ENCODE measurements at regions not wholly inside any gene's neighbourhood (a gene's known extent, or its start where the extent isn't known, plus 50 kb on each side); places are given as distances from the start of the nearest gene placed in this dataset.
"Not testable (repeated sequence)": the region's sequence is repeated elsewhere in the genome, so short reads cannot be mapped to it uniquely, and the experiment has no call there.

GRCh38 chr7:101728873-101729240, 88.6 kb upstream of the CUX1 start:
- not testable (repeated sequence) for H3K4me2 ChIP-seq (ENCODE audit: low read length, poor library complexity, severe bottlenecking); H3K23ac ChIP-seq (ENCODE audit: low read length in 2 of 2); H3K79me1 ChIP-seq (replicated peaks; ENCODE audit: low read length, poor library complexity, severe bottlenecking); H3K14ac ChIP-seq (ENCODE audit: low read length in 2 of 2); H4K91ac ChIP-seq (ENCODE audit: low read length); H2AK5ac ChIP-seq (ENCODE audit: low read length, severe bottlenecking); H2BK15ac ChIP-seq (ENCODE audit: low read depth, poor library complexity, severe bottlenecking); H2BK12ac ChIP-seq (ENCODE audit: low read length in 2 of 2); H3K27ac ChIP-seq (ENCODE audit: low read length, poor library complexity, severe bottlenecking); H3K4me3 ChIP-seq (ENCODE audit: insufficient read depth in 1 of 2, low read depth in 1 of 2, low read length in 2 of 2); H2AFZ ChIP-seq (ENCODE audit: low read depth, low read length); H3K4ac ChIP-seq (ENCODE audit: low read depth in 1 of 2, low read length in 2 of 2); H2BK120ac ChIP-seq (ENCODE audit: low read depth, low read length); H3K9me3 ChIP-seq (ENCODE audit: control insufficient read depth, low read length); H3K9ac ChIP-seq (ENCODE audit: low read length); H4K8ac ChIP-seq (ENCODE audit: low read length); H3K18ac ChIP-seq (ENCODE audit: low read depth in 1 of 2, low read length in 2 of 2); H3K36me3 ChIP-seq (ENCODE audit: control insufficient read depth in 1 of 2, insufficient read depth in 2 of 2, low read depth in 1 of 2, low read length in 2 of 2); H2BK5ac ChIP-seq (ENCODE audit: low read depth, low read length, poor library complexity, severe bottlenecking)
- Histone ChIP-seq H3K27me3 (ENCODE audit: control insufficient read depth in 1 of 2, insufficient read depth in 1 of 2, low read length in 2 of 2) (peaks cover 0 to 21% of the 10 kb centered on the region in 2 experiments), H3K4me1 (ENCODE audit: control insufficient read depth, insufficient read depth, low read depth, low read length) (peaks cover 11% of the 10 kb centered on the region)
- 79% methylated on average over 4 of the region's 6 CpGs for WGBS
- DNase-seq = peak; percentile 17

- H3K9me3 ChIP-seq (ENCODE audit: control insufficient read depth, low read length) = peaks cover under 1% of the 10 kb centered on the region
- H3K4me3 ChIP-seq (ENCODE audit: insufficient read depth in 1 of 2, low read depth in 1 of 2, low read length in 2 of 2) = no peak overlapping the region
- H3K27ac ChIP-seq (ENCODE audit: low read length, poor library complexity, severe bottlenecking) = no peak overlapping the region
- H4K8ac ChIP-seq (ENCODE audit: low read length) = no peak overlapping the region
- H2BK5ac ChIP-seq (ENCODE audit: low read depth, low read length, poor library complexity, severe bottlenecking) = no peak overlapping the region
- H2BK12ac ChIP-seq (ENCODE audit: low read length in 2 of 2) = peak overlapping the region in 1 of 2 experiments; percentile 27
- H2BK15ac ChIP-seq (ENCODE audit: low read depth, poor library complexity, severe bottlenecking) = no peak overlapping the region
- H3K9ac ChIP-seq (ENCODE audit: low read length) = no peak overlapping the region
- H3K27me3 ChIP-seq (ENCODE audit: control insufficient read depth in 1 of 2, insufficient read depth in 1 of 2, low read length in 2 of 2) = peaks cover 0 to 19% of the 10 kb centered on the region in 2 experiments
- peaks cover 15% of the 10 kb centered on the region for H3K4me1 ChIP-seq (ENCODE audit: control insufficient read depth, insufficient read depth, low read depth, low read length)
- H2AFZ ChIP-seq (ENCODE audit: low read depth, low read length) = no peak overlapping the region
- H4K91ac ChIP-seq (ENCODE audit: low read length) = peak overlapping the region; percentile 3
- WGBS = 75% methylated on average over 15 of the region's 15 CpGs
- no peak overlapping the region for H3K4me2 ChIP-seq (ENCODE audit: low read length, poor library complexity, severe bottlenecking)
- no peak overlapping the region for H2AK5ac ChIP-seq (ENCODE audit: low read length, severe bottlenecking)
- H3K23ac ChIP-seq (ENCODE audit: low read length in 2 of 2) = peak overlapping the region in 1 of 2 experiments; percentile 42
- H3K36me3 ChIP-seq (ENCODE audit: control insufficient read depth in 1 of 2, insufficient read depth in 2 of 2, low read depth in 1 of 2, low read length in 2 of 2) = no peaks in the 10 kb centered on the region
- no peak overlapping the region for H3K14ac ChIP-seq (ENCODE audit: low read length in 2 of 2)
- no peaks in the 10 kb centered on the region for H3K79me1 ChIP-seq (replicated peaks; ENCODE audit: low read length, poor library complexity, severe bottlenecking)
- no peak overlapping the region for H2BK120ac ChIP-seq (ENCODE audit: low read depth, low read length)
- peak overlapping the region in 1 of 2 experiments; percentile 54 for H3K18ac ChIP-seq (ENCODE audit: low read depth in 1 of 2, low read length in 2 of 2)
- peak; percentile 94 for DNase-seq
- H3K4ac ChIP-seq (ENCODE audit: low read depth in 1 of 2, low read length in 2 of 2) = peak overlapping the region in 1 of 2 experiments; percentile 6
These were observed 88.1 kb upstream of the CUX1 start for GRCh38 chr7:101729241-101729883.

GRCh38 chr7:101731502-101732084, 85.8 kb upstream of the CUX1 start:
- H3K9ac ChIP-seq (ENCODE audit: low read length) = no peak overlapping the region
- H2BK5ac ChIP-seq (ENCODE audit: low read depth, low read length, poor library complexity, severe bottlenecking) = no peak overlapping the region
- peaks cover 0 to 8% of the 10 kb centered on the region in 2 experiments for H3K27me3 ChIP-seq (ENCODE audit: control insufficient read depth in 1 of 2, insufficient read depth in 1 of 2, low read length in 2 of 2)
- DNase-seq = no peak
- H3K18ac ChIP-seq (ENCODE audit: low read depth in 1 of 2, low read length in 2 of 2) = no peak overlapping the region
- no peak overlapping the region for H4K8ac ChIP-seq (ENCODE audit: low read length)
- no peak overlapping the region for H2AFZ ChIP-seq (ENCODE audit: low read depth, low read length)
- H2BK12ac ChIP-seq (ENCODE audit: low read length in 2 of 2) = no peak overlapping the region
- no peaks in the 10 kb centered on the region for H3K9me3 ChIP-seq (ENCODE audit: control insufficient read depth, low read length)
- WGBS = 58% methylated on average over 8 of the region's 11 CpGs
- H3K79me1 ChIP-seq (replicated peaks; ENCODE audit: low read length, poor library complexity, severe bottlenecking) = no peaks in the 10 kb centered on the region
- no peak overlapping the region for H2BK15ac ChIP-seq (ENCODE audit: low read depth, poor library complexity, severe bottlenecking)
- H2BK120ac ChIP-seq (ENCODE audit: low read depth, low read length) = no peak overlapping the region
- no peak overlapping the region for H3K4me3 ChIP-seq (ENCODE audit: insufficient read depth in 1 of 2, low read depth in 1 of 2, low read length in 2 of 2)
- no peak overlapping the region for H4K91ac ChIP-seq (ENCODE audit: low read length)
- no peak overlapping the region for H3K27ac ChIP-seq (ENCODE audit: low read length, poor library complexity, severe bottlenecking)
- H3K14ac ChIP-seq (ENCODE audit: low read length in 2 of 2) = no peak overlapping the region
- peaks cover 17% of the 10 kb centered on the region for H3K4me1 ChIP-seq (ENCODE audit: control insufficient read depth, insufficient read depth, low read depth, low read length)
- no peak overlapping the region for H3K4me2 ChIP-seq (ENCODE audit: low read length, poor library complexity, severe bottlenecking)
- H3K4ac ChIP-seq (ENCODE audit: low read depth in 1 of 2, low read length in 2 of 2) = no peak overlapping the region
- no peak overlapping the region for H2AK5ac ChIP-seq (ENCODE audit: low read length, severe bottlenecking)
- H3K23ac ChIP-seq (ENCODE audit: low read length in 2 of 2) = no peak overlapping the region
- H3K36me3 ChIP-seq (ENCODE audit: control insufficient read depth in 1 of 2, insufficient read depth in 2 of 2, low read depth in 1 of 2, low read length in 2 of 2) = no peaks in the 10 kb centered on the region

GRCh38 chr7:101733713-101734475, 83.5 kb upstream of the CUX1 start:
- Histone ChIP-seq H4K91ac (ENCODE audit: low read length) (no peak overlapping the region), H2BK5ac (ENCODE audit: low read depth, low read length, poor library complexity, severe bottlenecking) (no peak overlapping the region), H2BK12ac (ENCODE audit: low read length in 2 of 2) (peak overlapping the region in 1 of 2 experiments; percentile 60), H2BK120ac (ENCODE audit: low read depth, low read length) (no peak overlapping the region), H3K4me1 (ENCODE audit: control insufficient read depth, insufficient read depth, low read depth, low read length) (peaks cover 17% of the 10 kb centered on the region), H3K4ac (ENCODE audit: low read depth in 1 of 2, low read length in 2 of 2) (peak overlapping the region; percentile 64 to 69), H3K4me3 (ENCODE audit: insufficient read depth in 1 of 2, low read depth in 1 of 2, low read length in 2 of 2) (peak overlapping the region in 1 of 2 experiments; percentile 70), H3K9ac (ENCODE audit: low read length) (peak overlapping the region; percentile 77), H3K36me3 (ENCODE audit: control insufficient read depth in 1 of 2, insufficient read depth in 2 of 2, low read depth in 1 of 2, low read length in 2 of 2) (no peaks in the 10 kb centered on the region), H3K9me3 (ENCODE audit: control insufficient read depth, low read length) (no peaks in the 10 kb centered on the region), H3K23ac (ENCODE audit: low read length in 2 of 2) (no peak overlapping the region), H4K8ac (ENCODE audit: low read length) (no peak overlapping the region), H3K18ac (ENCODE audit: low read depth in 1 of 2, low read length in 2 of 2) (peak overlapping the region; percentile 21 to 57), H3K79me1 (replicated peaks; ENCODE audit: low read length, poor library complexity, severe bottlenecking) (no peaks in the 10 kb centered on the region), H3K4me2 (ENCODE audit: low read length, poor library complexity, severe bottlenecking) (peak overlapping the region; percentile 54), H3K27ac (ENCODE audit: low read length, poor library complexity, severe bottlenecking) (no peak overlapping the region), H3K14ac (ENCODE audit: low read length in 2 of 2) (peak overlapping the region in 1 of 2 experiments; percentile 60), H2BK15ac (ENCODE audit: low read depth, poor library complexity, severe bottlenecking) (peak overlapping the region; percentile 40), H2AK5ac (ENCODE audit: low read length, severe bottlenecking) (no peak overlapping the region), H2AFZ (ENCODE audit: low read depth, low read length) (peak overlapping the region; percentile 53), H3K27me3 (ENCODE audit: control insufficient read depth in 1 of 2, insufficient read depth in 1 of 2, low read length in 2 of 2) (peaks cover 0 to 14% of the 10 kb centered on the region in 2 experiments)
- DNase-seq = peak; percentile 62
- 36% methylated on average over 16 of the region's 24 CpGs for WGBS
